Stomach (tissue), 4 donors: ENCODE measurements at regions not wholly inside any gene's neighbourhood (a gene's known extent, or its start where the extent isn't known, plus 50 kb on each side); places are given as distances from the start of the nearest gene placed in this dataset.

Experiments used
- EP300 ChIP-seq: sonication (generic); formaldehyde crosslinking; IDR thresholded peaks from one replicate; pipeline ENCODE4 v1.6.1; 2017; ENCODE audit warnings: antibody characterized with exemption
- POLR2A ChIP-seq, 4 donors: fragments of 450-650 bp; IDR thresholded peaks; one replicate each; pipeline ENCODE4 v1.6.1; 2016; ENCODE audit warnings: antibody characterized with exemption in 4 of 4, control low read depth in 2 of 4, mild to moderate bottlenecking in 1 of 4, moderate library complexity in 1 of 4
- TF ChIP-seq, protein P1 (sequence below), 7 experiments: fragments of 450-650 bp in 4 of 7; fragments of 200-600 bp in 3 of 7; sonication (generic) in 3 of 7; IDR thresholded peaks; one replicate each; pipeline ENCODE4 v1.5.1; 2016 to 2019; ENCODE audit warnings: antibody characterized with exemption in 7 of 7, control low read depth in 2 of 7, mild to moderate bottlenecking in 1 of 7

DNA sequence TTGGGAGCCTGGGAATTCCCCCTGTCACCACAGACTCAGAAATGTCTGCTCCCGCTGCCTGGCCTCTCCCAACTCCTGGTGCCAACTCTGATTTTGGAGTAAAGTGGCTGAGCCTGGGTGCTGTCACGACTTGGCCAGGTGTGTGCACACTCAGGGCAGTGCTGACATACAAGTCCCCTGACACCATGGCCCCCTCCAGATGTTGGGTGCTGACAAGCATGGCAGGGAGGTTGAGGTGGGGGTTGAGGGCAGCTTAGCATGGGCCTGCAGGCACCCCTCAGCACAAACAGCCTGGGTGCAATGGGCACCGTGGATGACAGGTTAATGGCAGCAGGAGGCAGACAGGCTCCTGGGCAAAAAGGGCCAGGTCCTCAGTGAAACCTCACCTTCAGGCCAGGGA, 511.2 kb downstream of the SQOR start:
- TF ChIP-seq POLR2A (IDR thresholded peaks at IDR 0.05) (no peak), EP300 (no peak)
- TF ChIP-seq, protein P1, sequence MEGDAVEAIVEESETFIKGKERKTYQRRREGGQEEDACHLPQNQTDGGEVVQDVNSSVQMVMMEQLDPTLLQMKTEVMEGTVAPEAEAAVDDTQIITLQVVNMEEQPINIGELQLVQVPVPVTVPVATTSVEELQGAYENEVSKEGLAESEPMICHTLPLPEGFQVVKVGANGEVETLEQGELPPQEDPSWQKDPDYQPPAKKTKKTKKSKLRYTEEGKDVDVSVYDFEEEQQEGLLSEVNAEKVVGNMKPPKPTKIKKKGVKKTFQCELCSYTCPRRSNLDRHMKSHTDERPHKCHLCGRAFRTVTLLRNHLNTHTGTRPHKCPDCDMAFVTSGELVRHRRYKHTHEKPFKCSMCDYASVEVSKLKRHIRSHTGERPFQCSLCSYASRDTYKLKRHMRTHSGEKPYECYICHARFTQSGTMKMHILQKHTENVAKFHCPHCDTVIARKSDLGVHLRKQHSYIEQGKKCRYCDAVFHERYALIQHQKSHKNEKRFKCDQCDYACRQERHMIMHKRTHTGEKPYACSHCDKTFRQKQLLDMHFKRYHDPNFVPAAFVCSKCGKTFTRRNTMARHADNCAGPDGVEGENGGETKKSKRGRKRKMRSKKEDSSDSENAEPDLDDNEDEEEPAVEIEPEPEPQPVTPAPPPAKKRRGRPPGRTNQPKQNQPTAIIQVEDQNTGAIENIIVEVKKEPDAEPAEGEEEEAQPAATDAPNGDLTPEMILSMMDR (IDR thresholded peaks at IDR 0.05), result no peak
